Cardiac muscle cell (in vitro differentiated cells and primary cell): ENCODE measurements at regions not wholly inside any gene's neighbourhood (a gene's known extent, or its start where the extent isn't known, plus 50 kb on each side); places are given as distances from the start of the nearest gene placed in this dataset.

Source experiments
- DNase-seq, 2 donors: peaks; one replicate each; pipeline versions ENCODE4 v3.0.0 to v3.0.0-alpha.2; 2010 to 2017; ENCODE audit warnings: low read depth in 1 of 2, low spot score in 1 of 2
- H3K27ac ChIP-seq: fragments of 200-600 bp; sonication (generic); 2 replicates; pipeline ENCODE4 v1.5.1; 2016
- H3K27me3 ChIP-seq: fragments of 200-600 bp; sonication (generic); 2 replicates; pipeline ENCODE4 v1.6.0; 2016; ENCODE audit warnings: control low read depth
- H3K36me3 ChIP-seq: fragments of 200-600 bp; sonication (generic); 2 replicates; pipeline ENCODE4 v1.5.1; 2016; ENCODE audit warnings: control low read depth
- H3K4me1 ChIP-seq: fragments of 200-600 bp; sonication (generic); 2 replicates; pipeline ENCODE4 v1.8.1; 2017; ENCODE audit warnings: low read depth, mild to moderate bottlenecking, mixed run types
- H3K4me3 ChIP-seq: fragments of 200-600 bp; sonication (generic); 2 replicates; pipeline ENCODE4 v1.5.1; 2016; ENCODE audit warnings: mild to moderate bottlenecking
- H3K9me3 ChIP-seq: fragments of 200-600 bp; sonication (generic); 2 replicates; pipeline ENCODE4 v1.5.1; 2017; ENCODE audit warnings: low read depth, mild to moderate bottlenecking, control low read depth
- TF ChIP-seq, protein P1 (sequence below): IDR thresholded peaks from 2 replicates; pipeline ENCODE4 v1.5.1; 2012; ENCODE audit warnings: low read depth, mild to moderate bottlenecking, low read length

DNA sequence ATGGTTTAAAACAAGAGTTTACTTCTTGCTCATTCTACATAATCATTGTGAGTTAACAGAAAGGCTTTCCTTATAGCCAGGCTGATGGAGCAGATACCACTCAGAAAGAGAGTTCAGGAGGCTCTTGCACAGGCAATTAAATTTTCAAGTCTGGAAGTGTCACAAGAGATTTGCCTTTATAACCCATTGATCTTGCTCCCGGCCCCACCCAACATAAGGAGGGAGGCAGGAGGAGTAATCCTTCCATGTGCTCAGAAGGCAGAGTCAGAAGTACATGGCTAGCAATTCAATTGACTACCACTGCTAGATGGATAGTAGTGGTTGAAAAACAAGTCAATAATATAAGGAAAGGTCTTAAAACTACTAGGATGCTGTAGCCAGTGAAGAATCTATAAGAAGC is 346.3 kb upstream of the CDH11 start:
- H3K4me1 ChIP-seq = no peaks in the 10 kb centered on the region
- no peak overlapping the region for H3K27ac ChIP-seq
- TF ChIP-seq, protein P1, sequence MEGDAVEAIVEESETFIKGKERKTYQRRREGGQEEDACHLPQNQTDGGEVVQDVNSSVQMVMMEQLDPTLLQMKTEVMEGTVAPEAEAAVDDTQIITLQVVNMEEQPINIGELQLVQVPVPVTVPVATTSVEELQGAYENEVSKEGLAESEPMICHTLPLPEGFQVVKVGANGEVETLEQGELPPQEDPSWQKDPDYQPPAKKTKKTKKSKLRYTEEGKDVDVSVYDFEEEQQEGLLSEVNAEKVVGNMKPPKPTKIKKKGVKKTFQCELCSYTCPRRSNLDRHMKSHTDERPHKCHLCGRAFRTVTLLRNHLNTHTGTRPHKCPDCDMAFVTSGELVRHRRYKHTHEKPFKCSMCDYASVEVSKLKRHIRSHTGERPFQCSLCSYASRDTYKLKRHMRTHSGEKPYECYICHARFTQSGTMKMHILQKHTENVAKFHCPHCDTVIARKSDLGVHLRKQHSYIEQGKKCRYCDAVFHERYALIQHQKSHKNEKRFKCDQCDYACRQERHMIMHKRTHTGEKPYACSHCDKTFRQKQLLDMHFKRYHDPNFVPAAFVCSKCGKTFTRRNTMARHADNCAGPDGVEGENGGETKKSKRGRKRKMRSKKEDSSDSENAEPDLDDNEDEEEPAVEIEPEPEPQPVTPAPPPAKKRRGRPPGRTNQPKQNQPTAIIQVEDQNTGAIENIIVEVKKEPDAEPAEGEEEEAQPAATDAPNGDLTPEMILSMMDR = no peak
- H3K36me3 ChIP-seq = no peaks in the 10 kb centered on the region
- DNase-seq = no peak
- no peaks in the 10 kb centered on the region for H3K27me3 ChIP-seq
- no peak overlapping the region for H3K4me3 ChIP-seq
- no peaks in the 10 kb centered on the region for H3K9me3 ChIP-seq

DNA sequence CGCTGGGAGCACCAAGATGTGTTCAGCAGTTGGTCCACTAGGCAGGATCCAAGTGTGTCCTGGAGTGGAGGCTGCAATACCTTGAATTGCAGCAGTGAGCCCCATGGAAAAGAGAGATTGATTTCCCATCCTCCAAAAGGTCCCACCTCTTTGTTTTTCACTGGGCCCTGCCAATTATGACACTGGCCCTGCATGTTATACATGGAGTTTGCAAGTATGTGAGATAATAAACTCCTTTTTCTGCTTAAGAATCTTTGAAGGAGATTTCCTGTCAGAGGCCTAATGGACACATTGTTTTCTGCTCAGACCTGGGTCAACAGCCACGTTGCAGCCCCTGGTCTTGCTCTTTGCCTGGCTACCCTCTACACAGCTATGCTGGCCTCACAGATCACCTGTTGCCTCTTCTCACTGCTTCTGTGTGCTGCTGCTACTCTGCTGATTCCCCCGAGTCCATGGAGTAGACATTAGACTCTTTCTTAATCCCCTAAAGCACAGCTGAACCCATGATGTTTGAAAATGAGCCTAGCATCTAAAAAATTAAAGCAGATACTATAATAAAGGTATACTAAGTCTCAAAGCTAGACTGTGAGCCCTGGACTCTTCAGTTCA is 341.9 kb upstream of the CDH11 start:
- DNase-seq = no peak
- no peaks in the 10 kb centered on the region for H3K36me3 ChIP-seq

GRCh38 chr16:65457084-65457483 is 335.2 kb upstream of the CDH11 start:
- no peaks in the 10 kb centered on the region for H3K9me3 ChIP-seq
- TF ChIP-seq, protein P1 = no peak
- no peak overlapping the region for H3K4me3 ChIP-seq
- DNase-seq = no peak
- no peak overlapping the region for H3K27ac ChIP-seq
- no peaks in the 10 kb centered on the region for H3K4me1 ChIP-seq
- H3K27me3 ChIP-seq = no peaks in the 10 kb centered on the region
- no peaks in the 10 kb centered on the region for H3K36me3 ChIP-seq

More for the DNA sequence above, 341.9 kb upstream of the CDH11 start:
- H3K27me3 ChIP-seq = no peaks in the 10 kb centered on the region
- TF ChIP-seq, protein P1 = no peak
- no peaks in the 10 kb centered on the region for H3K4me1 ChIP-seq
- H3K9me3 ChIP-seq = no peaks in the 10 kb centered on the region
- H3K4me3 ChIP-seq = no peak overlapping the region
- no peak overlapping the region for H3K27ac ChIP-seq

DNA sequence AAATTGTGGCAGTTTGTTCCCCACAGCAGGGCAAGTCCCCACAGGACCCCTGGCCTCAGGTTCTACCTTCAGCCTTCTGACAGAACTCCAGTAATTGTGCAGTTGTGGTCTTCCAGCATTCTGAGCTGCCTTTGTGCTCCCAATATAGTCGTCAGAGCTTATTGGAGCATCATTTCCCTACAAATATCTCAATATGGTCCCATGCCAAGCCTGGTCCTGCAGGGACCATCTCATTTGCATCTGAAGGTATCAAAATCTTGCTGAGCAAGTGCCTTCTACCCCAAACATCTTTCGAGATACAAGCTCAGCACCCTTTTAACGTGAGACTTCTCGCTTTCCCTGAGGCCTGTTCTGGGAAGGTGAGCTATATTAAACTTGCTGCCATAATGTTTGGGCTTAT is 333.9 kb upstream of the CDH11 start:
- no peaks in the 10 kb centered on the region for H3K9me3 ChIP-seq
- H3K4me1 ChIP-seq = no peaks in the 10 kb centered on the region
- H3K27me3 ChIP-seq = no peaks in the 10 kb centered on the region
- H3K36me3 ChIP-seq = no peaks in the 10 kb centered on the region
- no peak for DNase-seq
- H3K27ac ChIP-seq = no peak overlapping the region
- TF ChIP-seq, protein P1 = no peak
- H3K4me3 ChIP-seq = no peak overlapping the region

- TF ChIP-seq, protein P1 = no peak
These were observed 331.8 kb upstream of the CDH11 start for GRCh38 chr16:65453646-65454045.

More at GRCh38 chr16:65453646-65454045, 331.8 kb upstream of the CDH11 start:
- DNase-seq = no peak
- Histone ChIP-seq H3K4me1 (no peaks in the 10 kb centered on the region), H3K4me3 (no peak overlapping the region), H3K36me3 (no peaks in the 10 kb centered on the region), H3K27ac (no peak overlapping the region), H3K27me3 (no peaks in the 10 kb centered on the region), H3K9me3 (no peaks in the 10 kb centered on the region)
